Testis (tissue), 2 donors: ENCODE measurements at regions not wholly inside any gene's neighbourhood (a gene's known extent, or its start where the extent isn't known, plus 50 kb on each side); places are given as distances from the start of the nearest gene placed in this dataset.

ENCODE experiments used
- POLR2A ChIP-seq: fragments of 450-650 bp; IDR thresholded peaks from one replicate; pipeline ENCODE4 v1.6.1; 2017; ENCODE audit warnings: antibody characterized with exemption, mild to moderate bottlenecking, moderate library complexity
- TF ChIP-seq, protein P1 (sequence below), 3 experiments: fragments of 450-650 bp in 2 of 3; fragments of 200-600 bp in 1 of 3; sonication (generic) in 1 of 3; IDR thresholded peaks; one replicate each; pipeline ENCODE4 v1.5.1; 2016 to 2019; ENCODE audit warnings: antibody characterized with exemption in 3 of 3, mild to moderate bottlenecking in 2 of 3, moderate library complexity in 1 of 3

DNA sequence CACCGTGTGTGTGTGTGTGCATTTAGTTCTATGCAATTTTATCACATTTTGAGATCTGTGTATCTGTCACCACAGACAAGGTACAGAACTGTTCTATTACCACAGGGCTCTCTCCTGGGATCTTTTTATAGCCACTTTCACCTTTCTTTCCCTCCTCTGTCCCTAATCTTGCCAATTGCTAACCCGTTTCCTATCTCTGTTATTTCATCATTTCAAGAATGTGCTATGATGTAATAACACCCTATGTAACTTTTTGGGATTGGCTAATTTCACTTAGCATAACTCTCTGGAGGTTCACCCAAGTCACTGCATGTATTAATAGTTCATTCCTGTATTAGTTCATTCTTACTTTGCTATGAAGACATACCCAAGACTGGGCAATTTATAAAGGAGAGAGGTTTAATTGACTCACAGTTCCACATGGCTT is 657.7 kb downstream of the QKI start:
- TF ChIP-seq, protein P1, sequence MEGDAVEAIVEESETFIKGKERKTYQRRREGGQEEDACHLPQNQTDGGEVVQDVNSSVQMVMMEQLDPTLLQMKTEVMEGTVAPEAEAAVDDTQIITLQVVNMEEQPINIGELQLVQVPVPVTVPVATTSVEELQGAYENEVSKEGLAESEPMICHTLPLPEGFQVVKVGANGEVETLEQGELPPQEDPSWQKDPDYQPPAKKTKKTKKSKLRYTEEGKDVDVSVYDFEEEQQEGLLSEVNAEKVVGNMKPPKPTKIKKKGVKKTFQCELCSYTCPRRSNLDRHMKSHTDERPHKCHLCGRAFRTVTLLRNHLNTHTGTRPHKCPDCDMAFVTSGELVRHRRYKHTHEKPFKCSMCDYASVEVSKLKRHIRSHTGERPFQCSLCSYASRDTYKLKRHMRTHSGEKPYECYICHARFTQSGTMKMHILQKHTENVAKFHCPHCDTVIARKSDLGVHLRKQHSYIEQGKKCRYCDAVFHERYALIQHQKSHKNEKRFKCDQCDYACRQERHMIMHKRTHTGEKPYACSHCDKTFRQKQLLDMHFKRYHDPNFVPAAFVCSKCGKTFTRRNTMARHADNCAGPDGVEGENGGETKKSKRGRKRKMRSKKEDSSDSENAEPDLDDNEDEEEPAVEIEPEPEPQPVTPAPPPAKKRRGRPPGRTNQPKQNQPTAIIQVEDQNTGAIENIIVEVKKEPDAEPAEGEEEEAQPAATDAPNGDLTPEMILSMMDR (IDR thresholded peaks at IDR 0.05) = no peak
- TF ChIP-seq POLR2A = no peak
